Lower leg skin (tissue), 3 donors: ENCODE measurements at regions not wholly inside any gene's neighbourhood (a gene's known extent, or its start where the extent isn't known, plus 50 kb on each side); places are given as distances from the start of the nearest gene placed in this dataset.
"Not testable (repeated sequence)": the region's sequence is repeated elsewhere in the genome, so short reads cannot be mapped to it uniquely, and the experiment has no call there.

Experiments used
- CTCF ChIP-seq, 3 donors: fragments of 450-650 bp; IDR thresholded peaks; one replicate each; pipeline ENCODE4 v1.5.1; 2016; ENCODE audit warnings: antibody characterized with exemption in 3 of 3, mild to moderate bottlenecking in 3 of 3, moderate library complexity in 2 of 3
- POLR2A ChIP-seq, 2 donors: fragments of 450-650 bp; IDR thresholded peaks; one replicate each; pipeline ENCODE4 v1.6.1; 2016 to 2017; ENCODE audit warnings: antibody characterized with exemption in 2 of 2, mild to moderate bottlenecking in 1 of 2, moderate library complexity in 1 of 2

GRCh38 chr22:15784383-15785085, 94.7 kb downstream of the POTEH start:
- not testable (repeated sequence) for TF ChIP-seq CTCF, POLR2A (IDR thresholded peaks at IDR 0.05)
